CD14-positive monocyte (primary cell): ENCODE measurements at regions not wholly inside any gene's neighbourhood (a gene's known extent, or its start where the extent isn't known, plus 50 kb on each side); places are given as distances from the start of the nearest gene placed in this dataset.
"Not testable (repeated sequence)": the region's sequence is repeated elsewhere in the genome, so short reads cannot be mapped to it uniquely, and the experiment has no call there.

Experiments
- DNase-seq, 3 donors: peaks; one replicate each; pipeline ENCODE4 v3.0.0-alpha.2; 2011 to 2022
- H2AFZ ChIP-seq: 2 replicates; pipeline ENCODE4 v1.6.0; 2012; ENCODE audit warnings: mild to moderate bottlenecking, low read depth, low read length, inconsistent platforms; ENCODE audit not compliant: insufficient read depth, poor library complexity, severe bottlenecking
- H3K27ac ChIP-seq, 2 donors: 1 replicate in 1 of 2; 2 replicates in 1 of 2; pipeline ENCODE4 v1.5.1; 2012 to 2013; ENCODE audit warnings: low read length in 2 of 2, control low read depth in 1 of 2, inconsistent platforms in 1 of 2, low read depth in 1 of 2, mild to moderate bottlenecking in 1 of 2
- H3K27me3 ChIP-seq, 2 donors: one replicate each; pipeline versions ENCODE4 v1.6.0 to v1.6.1; 2011 to 2013; ENCODE audit warnings: low read length in 2 of 2; ENCODE audit not compliant: control insufficient read depth in 2 of 2, insufficient read depth in 2 of 2
- H3K36me3 ChIP-seq, 2 donors: replicated peaks in 1 of 2; 1 replicate in 1 of 2; 2 replicates in 1 of 2; pipeline versions ENCODE4 v1.5.1 to v1.6.1; 2012 to 2013; ENCODE audit warnings: low read length in 2 of 2, control low read depth in 1 of 2, inconsistent platforms in 1 of 2, mild to moderate bottlenecking in 1 of 2; ENCODE audit not compliant: insufficient read depth in 2 of 2, control insufficient read depth in 1 of 2
- H3K4me1 ChIP-seq, 2 donors: 1 replicate in 1 of 2; 2 replicates in 1 of 2; pipeline versions ENCODE4 v1.5.1 to v1.6.1; 2012 to 2013; ENCODE audit warnings: low read length in 2 of 2, control low read depth in 1 of 2, inconsistent platforms in 1 of 2, mild to moderate bottlenecking in 1 of 2, moderate library complexity in 1 of 2; ENCODE audit not compliant: insufficient read depth in 2 of 2, control insufficient read depth in 1 of 2
- H3K4me2 ChIP-seq: replicated peaks from 2 replicates; pipeline ENCODE3; 2012; ENCODE audit warnings: low read length, moderate library complexity, mild to moderate bottlenecking; ENCODE audit not compliant: poor library complexity, severe bottlenecking; ENCODE audit errors: extremely low read depth
- H3K4me3 ChIP-seq, 3 experiments: fragments of 200-600 bp in 1 of 3; sonication (generic) in 1 of 3; replicated peaks in 1 of 3; 1 replicate in 2 of 3; 2 replicates in 1 of 3; pipeline ENCODE4 v1.5.1; 2011 to 2013; ENCODE audit warnings: low read length in 3 of 3, mild to moderate bottlenecking in 3 of 3, control low read depth in 2 of 3, low read depth in 2 of 3, inconsistent platforms in 1 of 3, moderate library complexity in 1 of 3
- H3K79me2 ChIP-seq: 2 replicates; pipeline ENCODE4 v1.6.0; 2012; ENCODE audit warnings: mild to moderate bottlenecking, control low read depth, inconsistent platforms, low read length, moderate library complexity; ENCODE audit not compliant: insufficient read depth
- H3K9ac ChIP-seq: 2 replicates; pipeline ENCODE4 v1.6.0; 2017; ENCODE audit warnings: low read length, mild to moderate bottlenecking; ENCODE audit not compliant: insufficient read depth, poor library complexity, severe bottlenecking
- H3K9me3 ChIP-seq, 2 donors: replicated peaks in 1 of 2; 1 replicate in 1 of 2; 2 replicates in 1 of 2; pipeline versions ENCODE4 v1.5.1 to v1.6.1; 2012 to 2013; ENCODE audit warnings: low read length in 2 of 2, control low read depth in 1 of 2; ENCODE audit not compliant: control insufficient read depth in 1 of 2, insufficient read depth in 1 of 2
- H4K20me1 ChIP-seq: 2 replicates; pipeline ENCODE4 v1.6.0; 2012; ENCODE audit warnings: mild to moderate bottlenecking, low read length, control low read depth, moderate library complexity; ENCODE audit not compliant: insufficient read depth
- H3K27ac Mint-ChIP-seq, 7 donors: one replicate each; pipeline ENCODE4 v1.8.0; 2020; ENCODE audit warnings: mild to moderate bottlenecking in 7 of 7, mixed read lengths in 7 of 7, moderate library complexity in 6 of 7, inconsistent platforms in 2 of 7
- H3K27me3 Mint-ChIP-seq, 3 donors: one replicate each; pipeline ENCODE4 v1.8.0; 2021 to 2022; ENCODE audit warnings: low read depth in 3 of 3, mild to moderate bottlenecking in 3 of 3, mixed read lengths in 3 of 3, moderate library complexity in 3 of 3, inconsistent platforms in 1 of 3
- H3K36me3 Mint-ChIP-seq, 2 donors: one replicate each; pipeline ENCODE4 v1.8.0; 2020; ENCODE audit warnings: mixed read lengths in 2 of 2, inconsistent platforms in 1 of 2, mild to moderate bottlenecking in 1 of 2
- H3K4me1 Mint-ChIP-seq: one replicate; pipeline ENCODE4 v1.8.0; 2020; ENCODE audit warnings: mild to moderate bottlenecking, mixed read lengths
- H3K4me3 Mint-ChIP-seq, 2 donors: one replicate each; pipeline ENCODE4 v1.8.0; 2020; ENCODE audit warnings: mild to moderate bottlenecking in 2 of 2, mixed read lengths in 2 of 2, moderate library complexity in 1 of 2
- H3K9me3 Mint-ChIP-seq, 7 donors: one replicate each; pipeline ENCODE4 v1.8.0; 2020 to 2022; ENCODE audit warnings: mixed read lengths in 7 of 7, mild to moderate bottlenecking in 6 of 7, moderate library complexity in 6 of 7, inconsistent platforms in 2 of 7
- WGBS: methylation state at CpG from one replicate; pipeline ENCODE4 v1.1.5; 2013; ENCODE audit warnings: missing lambda C conversion rate; ENCODE audit not compliant: insufficient coverage; 5-methylcytosine and 5-hydroxymethylcytosine counted together
- intact Hi-C, 2 donors: fragments of 100-400 bp; cut with micrococcal nuclease; formaldehyde crosslinking; loops; one replicate each; pipeline versions ENCODE4 v1.15.0 to v1.15.1; 2023
- TF ChIP-seq, protein P1 (sequence below): fragments of 200-600 bp; IDR thresholded peaks from one replicate; pipeline ENCODE4 v1.8.0; 2022; ENCODE audit warnings: antibody characterized with exemption, mild to moderate bottlenecking

GRCh38 chr6:145569140-145569539 is 166.2 kb downstream of the EPM2A start:
- WGBS, result 92% methylated on average over 1 of the region's 3 CpGs
- Histone ChIP-seq H3K4me2 (no peak overlapping the region), H3K36me3 (no peaks in the 10 kb centered on the region), H3K79me2 (no peaks in the 10 kb centered on the region), H3K27me3 (no peaks in the 10 kb centered on the region), H3K4me3 (no peak overlapping the region), H3K9ac (no peak overlapping the region), H3K4me1 (no peaks in the 10 kb centered on the region), H3K9me3 (peaks cover 15 to 23% of the 10 kb centered on the region in 2 donors), H4K20me1 (no peaks in the 10 kb centered on the region), H2AFZ (no peak overlapping the region), H3K27ac (no peak overlapping the region)
- DNase-seq, result no peak
- Mint-ChIP-seq H3K27me3 (no peaks in the 10 kb centered on the region), H3K36me3 (no peaks in the 10 kb centered on the region), H3K9me3 (peaks cover 3 to 27% (median 12%) of the 10 kb centered on the region in 7 donors), H3K4me1 (no peaks in the 10 kb centered on the region), H3K27ac (no peak overlapping the region), H3K4me3 (no peak overlapping the region)
- intact Hi-C loops, result no loop called here
- TF ChIP-seq, protein P1, sequence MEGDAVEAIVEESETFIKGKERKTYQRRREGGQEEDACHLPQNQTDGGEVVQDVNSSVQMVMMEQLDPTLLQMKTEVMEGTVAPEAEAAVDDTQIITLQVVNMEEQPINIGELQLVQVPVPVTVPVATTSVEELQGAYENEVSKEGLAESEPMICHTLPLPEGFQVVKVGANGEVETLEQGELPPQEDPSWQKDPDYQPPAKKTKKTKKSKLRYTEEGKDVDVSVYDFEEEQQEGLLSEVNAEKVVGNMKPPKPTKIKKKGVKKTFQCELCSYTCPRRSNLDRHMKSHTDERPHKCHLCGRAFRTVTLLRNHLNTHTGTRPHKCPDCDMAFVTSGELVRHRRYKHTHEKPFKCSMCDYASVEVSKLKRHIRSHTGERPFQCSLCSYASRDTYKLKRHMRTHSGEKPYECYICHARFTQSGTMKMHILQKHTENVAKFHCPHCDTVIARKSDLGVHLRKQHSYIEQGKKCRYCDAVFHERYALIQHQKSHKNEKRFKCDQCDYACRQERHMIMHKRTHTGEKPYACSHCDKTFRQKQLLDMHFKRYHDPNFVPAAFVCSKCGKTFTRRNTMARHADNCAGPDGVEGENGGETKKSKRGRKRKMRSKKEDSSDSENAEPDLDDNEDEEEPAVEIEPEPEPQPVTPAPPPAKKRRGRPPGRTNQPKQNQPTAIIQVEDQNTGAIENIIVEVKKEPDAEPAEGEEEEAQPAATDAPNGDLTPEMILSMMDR, result no peak

DNA sequence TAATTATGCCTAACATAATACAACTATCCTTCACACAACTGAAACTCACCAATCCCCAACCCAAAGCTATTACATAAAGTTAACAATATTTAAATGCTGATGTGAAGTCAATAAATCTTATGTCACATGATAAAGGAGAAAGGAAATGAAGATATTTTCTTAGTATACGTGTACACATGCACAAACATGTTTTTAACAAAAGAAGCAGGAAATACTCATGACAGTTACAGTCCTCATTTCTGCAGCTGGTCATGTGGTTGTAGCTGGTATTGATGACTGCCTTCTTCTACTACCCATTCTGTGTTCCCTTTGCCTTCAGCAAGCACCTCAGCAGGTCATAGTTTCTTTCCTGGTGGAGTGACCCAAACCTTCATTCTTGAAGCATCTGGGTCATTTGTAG is 165.0 kb downstream of the EPM2A start:
- H3K27ac ChIP-seq, H3K9ac ChIP-seq, H3K4me3 Mint-ChIP-seq, H3K4me1 ChIP-seq, H3K4me3 ChIP-seq, H3K36me3 Mint-ChIP-seq, H4K20me1 ChIP-seq, H3K27me3 Mint-ChIP-seq, intact Hi-C loops, H3K27ac Mint-ChIP-seq, H3K36me3 ChIP-seq, H2AFZ ChIP-seq, DNase-seq, H3K79me2 ChIP-seq, H3K4me1 Mint-ChIP-seq, H3K27me3 ChIP-seq, H3K4me2 ChIP-seq: not testable (repeated sequence)
- peaks cover 10 to 25% (median 22%) of the 10 kb centered on the region in 7 donors for H3K9me3 Mint-ChIP-seq
- H3K9me3 ChIP-seq, result peaks cover 21 to 25% of the 10 kb centered on the region in 2 donors
- no CpG with 5 or more reads among the region's 1 CpG for WGBS

GRCh38 chr6:145574269-145574668 is 161.1 kb downstream of the EPM2A start:
- peaks cover 30 to 35% of the 10 kb centered on the region in 2 donors for H3K9me3 ChIP-seq
- no CpG with 5 or more reads among the region's 1 CpG for WGBS
- H3K4me2 ChIP-seq, result not testable (repeated sequence)

More at GRCh38 chr6:145574269-145574668, 161.1 kb downstream of the EPM2A start:
- H3K27me3 ChIP-seq, H3K4me3 ChIP-seq, H2AFZ ChIP-seq, H3K79me2 ChIP-seq, H4K20me1 ChIP-seq, H3K9ac ChIP-seq, DNase-seq, H3K27me3 Mint-ChIP-seq, H3K36me3 Mint-ChIP-seq, intact Hi-C loops, H3K4me1 ChIP-seq, H3K27ac ChIP-seq, H3K4me3 Mint-ChIP-seq, H3K36me3 ChIP-seq, H3K27ac Mint-ChIP-seq, H3K4me1 Mint-ChIP-seq: not testable (repeated sequence)
- peaks cover 15 to 37% (median 33%) of the 10 kb centered on the region in 7 donors for H3K9me3 Mint-ChIP-seq
